GM12892 (cell line): ENCODE measurements at regions not wholly inside any gene's neighbourhood (a gene's known extent, or its start where the extent isn't known, plus 50 kb on each side); places are given as distances from the start of the nearest gene placed in this dataset.

Experiments
- DNase-seq: peaks from one replicate; pipeline ENCODE4 v3.0.0; 2011; ENCODE audit not compliant: insufficient read length
- FAIRE-seq: peaks from 2 replicates; lab custom pipeline; 2011; peaks lifted over from hg19 to GRCh38; lab: Jason Lieb, UNC
- POLR2A ChIP-seq: IDR thresholded peaks from 2 replicates; pipeline ENCODE4 v1.6.1; 2011; ENCODE audit warnings: low read depth, low read length, control low read depth
- POLR2AphosphoS5 ChIP-seq: IDR thresholded peaks from 2 replicates; pipeline ENCODE4 v1.6.1; 2011; ENCODE audit warnings: low read depth, low read length, control low read depth
- TAF1 ChIP-seq: IDR thresholded peaks from 2 replicates; pipeline ENCODE4 v1.6.1; 2011; ENCODE audit warnings: low read depth, mild to moderate bottlenecking, control low read depth, low read length, borderline replicate concordance

DNA sequence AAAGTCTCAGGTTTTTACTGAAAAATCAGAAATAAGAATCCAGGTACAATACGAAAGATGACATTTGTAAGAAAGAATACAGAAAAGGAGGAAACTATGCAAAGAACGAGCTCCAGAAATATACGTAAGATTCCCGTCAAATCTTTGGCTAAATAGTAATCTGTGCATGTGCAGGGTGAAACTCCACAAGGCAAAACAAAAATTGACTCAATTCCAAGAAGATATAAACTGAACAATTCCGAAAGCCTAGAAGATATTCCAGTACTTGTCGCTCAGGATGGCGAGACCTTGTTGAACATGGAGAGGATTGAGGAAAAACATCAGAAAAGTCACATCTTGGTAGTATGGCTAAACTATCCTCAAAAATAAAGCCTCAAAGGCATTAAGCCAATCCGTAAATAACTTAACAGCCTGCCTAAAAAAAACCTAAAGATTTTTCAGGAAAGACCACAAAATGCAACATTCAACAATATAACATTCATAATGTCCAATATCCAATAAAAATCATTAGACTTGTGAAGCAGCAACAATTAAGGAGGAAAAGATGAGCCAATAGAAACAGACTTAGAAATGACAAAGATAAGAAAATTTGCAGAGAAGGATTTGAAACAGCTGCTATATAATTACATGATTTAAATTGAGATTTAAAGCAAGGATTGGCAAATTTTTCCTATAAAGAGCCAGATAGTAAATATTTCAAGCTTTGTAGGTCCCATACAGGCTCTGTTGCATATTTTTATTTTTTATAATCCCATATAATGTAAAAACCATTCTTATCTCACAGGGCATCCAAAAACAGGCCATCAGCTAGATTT is 166.4 kb upstream of the UBASH3B start:
- TF ChIP-seq POLR2AphosphoS5, result no peak
- no peak for TF ChIP-seq POLR2A
- no peak for TF ChIP-seq TAF1
- FAIRE-seq, result no peak
- no peak for DNase-seq

GRCh38 chr11:122487669-122488068 is 167.9 kb upstream of the UBASH3B start:
- DNase-seq (no peak), FAIRE-seq (no peak)
- no peak for TF ChIP-seq TAF1
- no peak for TF ChIP-seq POLR2A
- TF ChIP-seq POLR2AphosphoS5, result no peak

- FAIRE-seq (no peak), DNase-seq (no peak)
- no peak for TF ChIP-seq TAF1
These were observed 168.6 kb upstream of the UBASH3B start for GRCh38 chr11:122486793-122487495.

- TF ChIP-seq TAF1, result no peak
- no peak for TF ChIP-seq POLR2A
- TF ChIP-seq POLR2AphosphoS5, result no peak
- DNase-seq (no peak), FAIRE-seq (no peak)
These were observed 176.5 kb upstream of the UBASH3B start for GRCh38 chr11:122478986-122479385.

- FAIRE-seq (no peak), DNase-seq (no peak)
- TF ChIP-seq POLR2AphosphoS5, result no peak
- TF ChIP-seq TAF1, result no peak
- no peak for TF ChIP-seq POLR2A
These were observed 186.6 kb upstream of the UBASH3B start for GRCh38 chr11:122468965-122469364.

DNA sequence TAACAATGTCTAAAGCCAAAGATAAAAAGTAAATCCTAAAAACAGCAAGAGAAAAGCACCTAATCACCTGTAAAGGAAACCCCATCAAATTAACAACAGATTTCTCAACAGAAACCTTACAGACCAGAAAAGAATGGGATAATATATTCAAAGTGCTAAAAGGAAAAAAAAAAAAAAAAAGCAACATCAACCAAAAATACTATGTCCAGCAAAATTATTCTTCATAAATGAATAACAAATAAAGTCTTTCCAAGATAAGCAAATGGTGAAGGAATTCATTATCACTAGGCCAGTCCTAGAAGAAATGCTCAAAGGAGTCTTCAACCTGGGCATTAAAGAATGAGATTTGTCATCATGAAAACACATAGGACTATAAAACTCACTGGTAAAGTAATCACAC is 192.0 kb upstream of the UBASH3B start:
- no peak for TF ChIP-seq TAF1
- TF ChIP-seq POLR2A, result no peak
- TF ChIP-seq POLR2AphosphoS5, result no peak
- no peak for FAIRE-seq

DNA sequence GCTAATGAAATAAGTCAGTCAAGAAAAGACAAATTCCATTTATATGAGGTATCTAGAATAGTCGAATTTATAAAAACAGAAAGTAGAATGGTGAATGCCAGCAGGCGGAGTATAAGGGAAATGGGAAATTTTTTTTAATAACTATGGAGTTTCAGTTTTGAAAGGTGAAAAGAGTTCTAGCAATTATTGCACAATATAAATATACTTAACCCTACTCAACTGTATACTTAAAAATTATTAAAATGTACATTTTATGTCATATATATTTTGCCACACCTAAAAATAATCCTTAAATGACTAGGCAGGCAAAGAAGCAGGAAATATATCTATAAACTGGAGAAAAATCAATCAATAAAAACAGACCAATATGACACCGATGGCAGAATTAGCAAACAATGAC is 196.5 kb upstream of the UBASH3B start:
- no peak for TF ChIP-seq TAF1
- TF ChIP-seq POLR2AphosphoS5, result no peak
- no peak for TF ChIP-seq POLR2A
- no peak for FAIRE-seq
- DNase-seq, result no peak

More for the DNA sequence above, 192.0 kb upstream of the UBASH3B start:
- no peak for DNase-seq

DNA sequence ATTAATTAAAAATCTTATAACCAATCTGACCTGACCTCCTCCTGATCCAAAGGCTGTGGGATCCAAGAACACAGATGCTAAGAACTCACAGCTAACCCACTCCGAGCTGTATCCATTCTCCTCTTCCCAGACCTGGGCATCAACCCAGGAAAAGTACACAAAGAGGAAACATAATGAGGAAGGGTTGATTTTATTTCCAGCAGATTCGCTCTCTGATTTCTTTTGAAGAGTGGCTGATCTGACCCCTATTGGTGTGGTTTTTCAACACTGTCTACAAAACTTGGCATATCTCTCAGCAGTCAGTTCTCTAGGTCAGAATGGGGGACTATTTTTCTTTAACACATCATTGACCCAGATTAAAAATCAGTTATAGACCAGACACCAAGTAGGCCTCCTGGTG is 201.9 kb upstream of the UBASH3B start:
- FAIRE-seq, result no peak
- TF ChIP-seq POLR2A, result no peak
- TF ChIP-seq TAF1, result no peak
- TF ChIP-seq POLR2AphosphoS5, result no peak

DNA sequence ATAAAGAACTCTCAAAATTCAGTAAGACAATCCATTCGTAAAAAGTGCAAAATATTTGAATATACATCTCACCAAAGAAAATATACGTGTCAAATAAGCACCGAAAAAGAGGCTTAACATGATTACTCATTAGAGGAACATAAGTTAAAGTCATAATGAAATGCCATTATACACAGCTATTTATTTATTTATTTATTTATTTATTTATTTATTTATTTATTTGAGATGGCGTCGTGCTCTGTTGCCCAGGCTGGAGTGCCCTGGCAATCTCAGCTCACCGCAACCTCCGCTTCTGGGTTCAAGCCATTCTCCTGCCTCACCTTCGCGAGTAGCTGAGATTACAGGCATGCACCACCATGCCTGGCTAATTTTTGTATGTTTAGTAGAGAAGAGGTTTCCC is 203.6 kb upstream of the UBASH3B start:
- no peak for TF ChIP-seq POLR2AphosphoS5
- TF ChIP-seq POLR2A, result no peak
- TF ChIP-seq TAF1, result no peak
- FAIRE-seq (no peak), DNase-seq (no peak)

More for the DNA sequence above, 201.9 kb upstream of the UBASH3B start:
- DNase-seq, result no peak

GRCh38 chr11:122441666-122442035 is 213.9 kb upstream of the UBASH3B start:
- TF ChIP-seq POLR2A, result no peak
- TF ChIP-seq TAF1, result no peak
- no peak for TF ChIP-seq POLR2AphosphoS5
- FAIRE-seq (no peak), DNase-seq (no peak)

GRCh38 chr11:122440811-122441665 is 214.5 kb upstream of the UBASH3B start:
- no peak for DNase-seq

More at GRCh38 chr11:122440811-122441665, 214.5 kb upstream of the UBASH3B start:
- no peak for TF ChIP-seq POLR2A
- no peak for TF ChIP-seq TAF1
- no peak for TF ChIP-seq POLR2AphosphoS5
- FAIRE-seq, result no peak
